Fibroblast of gingiva (primary cell): ENCODE measurements at regions not wholly inside any gene's neighbourhood (a gene's known extent, or its start where the extent isn't known, plus 50 kb on each side); places are given as distances from the start of the nearest gene placed in this dataset.

ENCODE experiments used
- DNase-seq: peaks from one replicate; pipeline ENCODE4 v3.0.0-alpha.2; 2011; ENCODE audit warnings: low read depth

- DNase-seq, result no peak
These were observed 315.5 kb downstream of the FAT3 start for GRCh38 chr11:92540096-92540495.

- DNase-seq, result no peak
These were observed 321.4 kb downstream of the FAT3 start for GRCh38 chr11:92545906-92546471.

- DNase-seq, result no peak
These were observed 322.0 kb downstream of the FAT3 start for GRCh38 chr11:92546603-92547002.

GRCh38 chr11:92550411-92550810 lies 325.8 kb downstream of the FAT3 start:
- DNase-seq, result no peak

GRCh38 chr11:92550871-92551270 lies 326.3 kb downstream of the FAT3 start:
- no peak for DNase-seq

- no peak for DNase-seq
These were observed 328.3 kb downstream of the FAT3 start for GRCh38 chr11:92552942-92553341.

- no peak for DNase-seq
These were observed 330.1 kb downstream of the FAT3 start for GRCh38 chr11:92554688-92555087.

- no peak for DNase-seq
These were observed 331.8 kb downstream of the FAT3 start for GRCh38 chr11:92556431-92556830.

GRCh38 chr11:92557879-92558278 lies 333.3 kb downstream of the FAT3 start:
- DNase-seq, result no peak

- DNase-seq, result no peak
These were observed 333.7 kb downstream of the FAT3 start for GRCh38 chr11:92558323-92558722.

GRCh38 chr11:92569726-92570125 lies 345.1 kb downstream of the FAT3 start:
- DNase-seq, result no peak

GRCh38 chr11:92572559-92572958 lies 347.9 kb downstream of the FAT3 start:
- no peak for DNase-seq

GRCh38 chr11:92576315-92576714 lies 351.7 kb downstream of the FAT3 start:
- DNase-seq, result no peak

- no peak for DNase-seq
These were observed 356.3 kb downstream of the FAT3 start for GRCh38 chr11:92580908-92581307.

GRCh38 chr11:92588393-92588792 lies 363.8 kb downstream of the FAT3 start:
- no peak for DNase-seq

GRCh38 chr11:92589512-92589911 lies 364.9 kb downstream of the FAT3 start:
- no peak for DNase-seq

- DNase-seq, result no peak
These were observed 366.9 kb downstream of the FAT3 start for GRCh38 chr11:92591521-92591920.

GRCh38 chr11:92594251-92594650 lies 369.6 kb downstream of the FAT3 start:
- no peak for DNase-seq

- DNase-seq, result no peak
These were observed 370.4 kb downstream of the FAT3 start for GRCh38 chr11:92595052-92595451.

GRCh38 chr11:92596596-92597317 lies 372.1 kb downstream of the FAT3 start:
- DNase-seq, result no peak

GRCh38 chr11:92601048-92601447 lies 368.4 kb upstream of the MTNR1B start:
- no peak for DNase-seq

GRCh38 chr11:92605667-92606066 lies 363.8 kb upstream of the MTNR1B start:
- no peak for DNase-seq

- no peak for DNase-seq
These were observed 361.3 kb upstream of the MTNR1B start for GRCh38 chr11:92607969-92608722.
